Adrenal gland (tissue), 5 donors: ENCODE measurements at regions not wholly inside any gene's neighbourhood (a gene's known extent, or its start where the extent isn't known, plus 50 kb on each side); places are given as distances from the start of the nearest gene placed in this dataset.
A peak's percentile ranks its signal among the peaks of the same experiment; 100 is the strongest.

Experiments
- CTCF ChIP-seq, 6 experiments: fragments of 450-650 bp in 4 of 6; fragments of 200-600 bp in 2 of 6; sonication (generic) in 1 of 6; IDR thresholded peaks; 1 replicate in 5 of 6; 2 replicates in 1 of 6; pipeline versions ENCODE4 v1.5.1 to v1.8.0; 2016 to 2021; ENCODE audit warnings: antibody characterized with exemption in 6 of 6, mild to moderate bottlenecking in 2 of 6, moderate library complexity in 1 of 6
- POLR2A ChIP-seq, 2 donors: fragments of 450-650 bp; IDR thresholded peaks; one replicate each; pipeline ENCODE4 v1.6.1; 2017; ENCODE audit warnings: antibody characterized with exemption in 2 of 2, mild to moderate bottlenecking in 2 of 2, moderate library complexity in 1 of 2
- donor health status: DM: no; HTN: no; CAD: no.

- TF ChIP-seq CTCF (IDR thresholded peaks at IDR 0.05) (peak in 1 of 6 experiments; percentile 4), POLR2A (IDR thresholded peaks at IDR 0.05) (no peak)
Observed at GRCh38 chr2:42931146-42931817, 138.9 kb upstream of the HAAO start.
